Neural cell (in vitro differentiated cells): ENCODE measurements at regions not wholly inside any gene's neighbourhood (a gene's known extent, or its start where the extent isn't known, plus 50 kb on each side); places are given as distances from the start of the nearest gene placed in this dataset.

ENCODE experiments used
- H2AFZ ChIP-seq: fragments of 200-600, 300-800 bp; sonication (generic), shearing (Covaris generic); 2 replicates; pipeline ENCODE4 v1.6.0; 2014; ENCODE audit warnings: low read depth, mild to moderate bottlenecking, antibody characterized with exemption, low read length, moderate library complexity
- H3F3A ChIP-seq: fragments of 200-600 bp; shearing (Covaris generic); 2 replicates; pipeline ENCODE4 v1.6.1; 2016; ENCODE audit warnings: mild to moderate bottlenecking, moderate library complexity, mixed read lengths, antibody characterized with exemption, low read length; ENCODE audit not compliant: insufficient read depth, poor library complexity, severe bottlenecking
- H3K27ac ChIP-seq: fragments of 200-600, 300-800 bp; sonication (generic), shearing (Covaris generic); 2 replicates; pipeline ENCODE4 v1.5.1; 2014; ENCODE audit warnings: mild to moderate bottlenecking, low read length, moderate library complexity
- H3K27me3 ChIP-seq: fragments of 300-800, 200-600 bp; sonication (generic), shearing (Covaris generic); 2 replicates; pipeline ENCODE4 v1.6.0; 2014; ENCODE audit warnings: mild to moderate bottlenecking, low read depth, low read length, moderate library complexity; ENCODE audit not compliant: insufficient read depth
- H3K36me3 ChIP-seq: fragments of 300-800, 200-600 bp; sonication (generic), shearing (Covaris generic); 2 replicates; pipeline ENCODE4 v1.5.1; 2014; ENCODE audit warnings: mild to moderate bottlenecking, antibody characterized with exemption, low read length, moderate library complexity; ENCODE audit not compliant: insufficient read depth
- H3K4me2 ChIP-seq: fragments of 300-800, 200-600 bp; sonication (generic), shearing (Covaris generic); 2 replicates; pipeline ENCODE4 v1.6.0; 2014; ENCODE audit warnings: mild to moderate bottlenecking, low read length
- H3K4me3 ChIP-seq: fragments of 300-800, 200-600 bp; sonication (generic), shearing (Covaris generic); 2 replicates; pipeline ENCODE4 v1.5.1; 2014; ENCODE audit warnings: mild to moderate bottlenecking, low read length, moderate library complexity
- H3K79me2 ChIP-seq: fragments of 200-600 bp; shearing (Covaris generic); replicated peaks from 2 replicates; pipeline ENCODE4 v1.6.0; 2014; ENCODE audit warnings: mild to moderate bottlenecking, low read length, moderate library complexity; ENCODE audit not compliant: insufficient read depth
- H3K9ac ChIP-seq: fragments of 300-800, 200-600 bp; sonication (generic), shearing (Covaris generic); 2 replicates; pipeline ENCODE4 v1.6.1; 2016; ENCODE audit warnings: mild to moderate bottlenecking, low read length, mixed read lengths
- H3K9me2 ChIP-seq: fragments of 200-600 bp; shearing (Covaris generic); 2 replicates; pipeline ENCODE4 v1.6.1; 2016; ENCODE audit warnings: mild to moderate bottlenecking, low read length, mixed read lengths; ENCODE audit not compliant: insufficient read depth
- H3K9me3 ChIP-seq: fragments of 200-600, 300-800 bp; sonication (generic), shearing (Covaris generic); 2 replicates; pipeline ENCODE4 v1.6.1; 2016; ENCODE audit warnings: mild to moderate bottlenecking, mixed run types, low read length, moderate library complexity, mixed read lengths
- H4K20me1 ChIP-seq: fragments of 200-600 bp; shearing (Covaris generic); 2 replicates; pipeline ENCODE4 v1.6.1; 2016; ENCODE audit warnings: mild to moderate bottlenecking, mixed run types; ENCODE audit not compliant: insufficient read depth
- CTCF ChIP-seq: fragments of 450-650 bp; IDR thresholded peaks from 2 replicates; pipeline ENCODE4 v1.5.1; 2014; ENCODE audit warnings: antibody characterized with exemption, mild to moderate bottlenecking, moderate library complexity; ENCODE audit not compliant: poor library complexity, severe bottlenecking
- EP300 ChIP-seq: fragments of 450-650 bp; conservative IDR thresholded peaks from 2 replicates; pipeline ENCODE4 v1.6.1; 2014; ENCODE audit warnings: antibody characterized with exemption, mild to moderate bottlenecking, moderate library complexity; ENCODE audit not compliant: poor library complexity, severe bottlenecking
- EZH2 ChIP-seq: fragments of 200-600, 300-800 bp; shearing (Covaris generic), sonication (generic); IDR thresholded peaks from 2 replicates; pipeline ENCODE4 v1.6.1; 2014; ENCODE audit warnings: antibody characterized with exemption, low read length, borderline replicate concordance, mild to moderate bottlenecking; ENCODE audit not compliant: insufficient read depth, poor library complexity, severe bottlenecking
- MXI1 ChIP-seq: fragments of 450-650 bp; conservative IDR thresholded peaks from 2 replicates; pipeline ENCODE4 v1.6.1; 2014; ENCODE audit warnings: antibody characterized with exemption, mild to moderate bottlenecking; ENCODE audit not compliant: poor library complexity, severe bottlenecking
- POLR2AphosphoS5 ChIP-seq: IDR thresholded peaks from 2 replicates; pipeline ENCODE4 v1.6.1; 2012
- RAD21 ChIP-seq: fragments of 450-650 bp; conservative IDR thresholded peaks from 2 replicates; pipeline ENCODE4 v1.6.1; 2014; ENCODE audit warnings: antibody characterized with exemption, mild to moderate bottlenecking, moderate library complexity
- REST ChIP-seq: IDR thresholded peaks from 2 replicates; pipeline ENCODE4 v1.6.1; 2012; ENCODE audit warnings: borderline replicate concordance
- SMC3 ChIP-seq: fragments of 450-650 bp; conservative IDR thresholded peaks from 2 replicates; pipeline ENCODE4 v1.6.1; 2014; ENCODE audit warnings: antibody characterized with exemption, mild to moderate bottlenecking, moderate library complexity; ENCODE audit not compliant: poor library complexity
- TAF1 ChIP-seq: IDR thresholded peaks from 2 replicates; pipeline ENCODE4 v1.6.1; 2012; ENCODE audit warnings: low read depth

GRCh38 chr17:45577571-45578279 lies 87.2 kb upstream of the PLEKHM1 start:
- TF ChIP-seq REST (no peak), SMC3 (no peak), EZH2 (no peak), TAF1 (no peak), RAD21 (no peak), POLR2AphosphoS5 (no peak), EP300 (no peak), CTCF (no peak), MXI1 (no peak)
- H3K9me3 ChIP-seq = no peaks in the 10 kb centered on the region
- no peak overlapping the region for H3K9ac ChIP-seq
- H3K27me3 ChIP-seq = no peaks in the 10 kb centered on the region
- H3F3A ChIP-seq = no peaks in the 10 kb centered on the region
- H3K9me2 ChIP-seq = no peaks in the 10 kb centered on the region
- H3K27ac ChIP-seq = no peak overlapping the region
- no peak overlapping the region for H2AFZ ChIP-seq
- H4K20me1 ChIP-seq = peaks cover 3% of the 10 kb centered on the region
- peaks cover 6% of the 10 kb centered on the region for H3K36me3 ChIP-seq
- H3K4me2 ChIP-seq = no peak overlapping the region
- peaks cover 90% of the 10 kb centered on the region for H3K79me2 ChIP-seq
- H3K4me3 ChIP-seq = no peak overlapping the region

- no peak overlapping the region for H2AFZ ChIP-seq
- H3K27ac ChIP-seq = no peak overlapping the region
- no peak overlapping the region for H3K4me2 ChIP-seq
- H3K27me3 ChIP-seq = no peaks in the 10 kb centered on the region
- peaks cover 3% of the 10 kb centered on the region for H4K20me1 ChIP-seq
- no peaks in the 10 kb centered on the region for H3K9me2 ChIP-seq
- H3F3A ChIP-seq = peaks cover 2% of the 10 kb centered on the region
- no peaks in the 10 kb centered on the region for H3K9me3 ChIP-seq
- peaks cover 6% of the 10 kb centered on the region for H3K36me3 ChIP-seq
- TF ChIP-seq EP300 (no peak), MXI1 (no peak), CTCF (no peak), SMC3 (no peak), POLR2AphosphoS5 (no peak), REST (no peak), RAD21 (no peak), EZH2 (no peak), TAF1 (no peak)
- H3K79me2 ChIP-seq = peaks cover 96% of the 10 kb centered on the region
- H3K9ac ChIP-seq = no peak overlapping the region
- H3K4me3 ChIP-seq = no peak overlapping the region
These were observed 88.3 kb upstream of the PLEKHM1 start for GRCh38 chr17:45578516-45579455.
